ENCODE measurements at regions not wholly inside any gene's neighbourhood (a gene's known extent, or its start where the extent isn't known, plus 50 kb on each side); places are given as distances from the start of the nearest gene placed in this dataset.

- H3K27ac ChIP-seq = no peak overlapping the region
- no peak for DNase-seq
- WGBS, 2 donors = 94 to 95% methylated on average over 3 of the region's 3 CpGs
- H3K4me3 ChIP-seq = no peak overlapping the region
- TF ChIP-seq POLR2A (IDR thresholded peaks at IDR 0.05) = no peak
- no peak for TF ChIP-seq CTCF (IDR thresholded peaks at IDR 0.05)
- H3K36me3 ChIP-seq (ENCODE audit: low read depth, missing control alignments) = no peaks in the 10 kb centered on the region
- no peaks in the 10 kb centered on the region for H3K27me3 ChIP-seq
- peaks cover 4% of the 10 kb centered on the region for H3K4me1 ChIP-seq
- no peaks in the 10 kb centered on the region for H3K9me3 ChIP-seq
- intact Hi-C loops (cut with DNase I; ENCODE audit: low total_unique reads) = no loop called here
These were observed 206.4 kb upstream of the RPL38 start for GRCh38 chr17:73997059-73997458.

- no peaks in the 10 kb centered on the region for H3K9me3 ChIP-seq
- H3K4me1 ChIP-seq = peaks cover 4% of the 10 kb centered on the region
- intact Hi-C loops (cut with DNase I; ENCODE audit: low total_unique reads) = no loop called here
- H3K27me3 ChIP-seq = no peaks in the 10 kb centered on the region
- no peak overlapping the region for H3K27ac ChIP-seq
- DNase-seq = no peak
- no peaks in the 10 kb centered on the region for H3K36me3 ChIP-seq (ENCODE audit: low read depth, missing control alignments)
- TF ChIP-seq POLR2A (IDR thresholded peaks at IDR 0.05) (no peak), CTCF (IDR thresholded peaks at IDR 0.05) (no peak)
- WGBS, 2 donors = 29 to 37% methylated on average over 4 of the region's 4 CpGs
- H3K4me3 ChIP-seq = no peak overlapping the region
These were observed 205.2 kb upstream of the RPL38 start for GRCh38 chr17:73998249-73998648.

- intact Hi-C loops (cut with DNase I; ENCODE audit: low total_unique reads) = no loop called here
These were observed 204.5 kb upstream of the RPL38 start for GRCh38 chr17:73998653-73999645.

GRCh38 chr17:74001145-74001544, 202.3 kb upstream of the RPL38 start:
- no peaks in the 10 kb centered on the region for H3K27me3 ChIP-seq
- no peak overlapping the region for H3K4me3 ChIP-seq
- no peak overlapping the region for H3K27ac ChIP-seq
- WGBS, 2 donors = 68 to 77% methylated on average over 5 of the region's 5 CpGs
- intact Hi-C loops (cut with DNase I; ENCODE audit: low total_unique reads) = no loop called here
- no peak for DNase-seq
- TF ChIP-seq POLR2A (IDR thresholded peaks at IDR 0.05) (no peak), CTCF (IDR thresholded peaks at IDR 0.05) (no peak)
- H3K4me1 ChIP-seq = peaks cover 4% of the 10 kb centered on the region
- no peaks in the 10 kb centered on the region for H3K36me3 ChIP-seq (ENCODE audit: low read depth, missing control alignments)
- no peaks in the 10 kb centered on the region for H3K9me3 ChIP-seq

More at GRCh38 chr17:73998653-73999645, 204.5 kb upstream of the RPL38 start:
- Histone ChIP-seq H3K27me3 (no peaks in the 10 kb centered on the region), H3K36me3 (ENCODE audit: low read depth, missing control alignments) (no peaks in the 10 kb centered on the region), H3K4me3 (no peak overlapping the region), H3K4me1 (peaks cover 4% of the 10 kb centered on the region), H3K27ac (no peak overlapping the region), H3K9me3 (no peaks in the 10 kb centered on the region)
- no peak for TF ChIP-seq POLR2A (IDR thresholded peaks at IDR 0.05)
- TF ChIP-seq CTCF (IDR thresholded peaks at IDR 0.05) = peak; percentile 19 to 49 (median 47)
- DNase-seq = peak; percentile 68
- 32 to 36% methylated on average over 22 to 23 of the region's 23 CpGs for WGBS, 2 donors

All from testis (tissue), 2 donors.